GM12892 (cell line): ENCODE measurements at regions not wholly inside any gene's neighbourhood (a gene's known extent, or its start where the extent isn't known, plus 50 kb on each side); places are given as distances from the start of the nearest gene placed in this dataset.
"Not testable (repeated sequence)": the region's sequence is repeated elsewhere in the genome, so short reads cannot be mapped to it uniquely, and the experiment has no call there.

Source experiments
- POLR2A ChIP-seq: IDR thresholded peaks from 2 replicates; pipeline ENCODE4 v1.6.1; 2011; ENCODE audit warnings: low read depth, low read length, control low read depth
- POLR2AphosphoS5 ChIP-seq: IDR thresholded peaks from 2 replicates; pipeline ENCODE4 v1.6.1; 2011; ENCODE audit warnings: low read depth, low read length, control low read depth

DNA sequence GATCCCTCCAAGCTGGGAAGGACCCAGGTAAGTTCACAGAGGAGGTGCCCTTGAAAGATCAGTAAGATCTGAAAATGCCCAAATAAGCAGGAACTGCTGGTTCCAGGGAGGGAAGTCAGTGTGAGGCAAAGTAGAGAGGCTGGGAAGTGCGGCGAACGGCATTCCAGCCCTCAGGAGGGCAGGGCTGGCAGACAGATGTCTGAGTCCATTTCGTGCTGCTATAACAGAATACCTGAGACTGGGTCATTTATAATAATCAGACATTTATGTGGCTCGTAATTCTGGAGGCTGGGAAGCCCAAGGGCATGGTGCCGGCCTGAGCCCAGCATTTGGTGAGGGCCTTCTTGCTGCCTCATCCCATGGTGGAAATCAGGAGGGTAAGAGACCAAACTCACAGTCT is 105.1 kb downstream of the TNFRSF13B start:
- TF ChIP-seq POLR2A, POLR2AphosphoS5: not testable (repeated sequence)
